GM19351 (cell line): ENCODE measurements at regions not wholly inside any gene's neighbourhood (a gene's known extent, or its start where the extent isn't known, plus 50 kb on each side); places are given as distances from the start of the nearest gene placed in this dataset.

Experiments
- ATAC-seq: cut with Tn5 transposase; IDR thresholded peaks from one replicate; pipeline ENCODE4 v1.9.1; 2021; ENCODE audit warnings: mild to moderate bottlenecking, moderate library complexity; ENCODE audit not compliant: unreplicated experiment

- ATAC-seq, result no peak
Observed at GRCh38 chr10:90447831-90448230, 410.0 kb downstream of the HTR7 start.

GRCh38 chr10:90450797-90451196 is 407.0 kb downstream of the HTR7 start:
- ATAC-seq, result no peak

GRCh38 chr10:90451283-90451682 is 406.6 kb downstream of the HTR7 start:
- ATAC-seq, result no peak

GRCh38 chr10:90458054-90458453 is 399.8 kb downstream of the HTR7 start:
- no peak for ATAC-seq

GRCh38 chr10:90458571-90458970 is 399.3 kb downstream of the HTR7 start:
- ATAC-seq, result no peak

GRCh38 chr10:90461437-90462155 is 396.2 kb downstream of the HTR7 start:
- no peak for ATAC-seq

GRCh38 chr10:90462749-90463470 is 394.9 kb downstream of the HTR7 start:
- no peak for ATAC-seq

- no peak for ATAC-seq
Observed at GRCh38 chr10:90464329-90464728, 393.5 kb downstream of the HTR7 start.

GRCh38 chr10:90470966-90471365 is 386.9 kb downstream of the HTR7 start:
- ATAC-seq, result no peak

- ATAC-seq, result no peak
Observed at GRCh38 chr10:90480466-90480865, 377.4 kb downstream of the HTR7 start.

- ATAC-seq, result no peak
Observed at GRCh38 chr10:90481326-90481923, 376.4 kb downstream of the HTR7 start.

GRCh38 chr10:90484518-90484917 is 373.3 kb downstream of the HTR7 start:
- no peak for ATAC-seq

- ATAC-seq, result no peak
Observed at GRCh38 chr10:90494183-90494582, 363.7 kb downstream of the HTR7 start.

GRCh38 chr10:90504172-90504571 is 353.7 kb downstream of the HTR7 start:
- no peak for ATAC-seq

- no peak for ATAC-seq
Observed at GRCh38 chr10:90526721-90527120, 331.1 kb downstream of the HTR7 start.

- ATAC-seq, result no peak
Observed at GRCh38 chr10:90530521-90530920, 327.3 kb downstream of the HTR7 start.

GRCh38 chr10:90557385-90557784 is 300.5 kb downstream of the HTR7 start:
- no peak for ATAC-seq

GRCh38 chr10:90560331-90560730 is 297.5 kb downstream of the HTR7 start:
- no peak for ATAC-seq

GRCh38 chr10:90561666-90562065 is 296.2 kb downstream of the HTR7 start:
- ATAC-seq, result no peak

- ATAC-seq, result no peak
Observed at GRCh38 chr10:90571481-90572258, 286.2 kb downstream of the HTR7 start.

- no peak for ATAC-seq
Observed at GRCh38 chr10:90575125-90575524, 282.7 kb downstream of the HTR7 start.
